Neuronal stem cell (in vitro differentiated cells): ENCODE measurements at regions not wholly inside any gene's neighbourhood (a gene's known extent, or its start where the extent isn't known, plus 50 kb on each side); places are given as distances from the start of the nearest gene placed in this dataset.

Experiments used
- DNase-seq: peaks from one replicate; pipeline ENCODE4 v3.0.0-alpha.2; 2013; ENCODE audit warnings: low spot score
- H2AFZ ChIP-seq: one replicate; pipeline ENCODE4 v1.6.1; 2013; ENCODE audit warnings: mild to moderate bottlenecking, low read length, inconsistent platforms
- H2AK5ac ChIP-seq: 2 replicates; pipeline ENCODE4 v1.6.1; 2013; ENCODE audit warnings: low read depth, mild to moderate bottlenecking, inconsistent platforms, low read length, moderate library complexity, mixed read lengths
- H2BK120ac ChIP-seq: 2 replicates; pipeline ENCODE4 v1.6.1; 2013; ENCODE audit warnings: low read depth, mild to moderate bottlenecking, inconsistent platforms, low read length, moderate library complexity, mixed read lengths
- H2BK12ac ChIP-seq: one replicate; pipeline ENCODE4 v1.6.1; 2013; ENCODE audit warnings: low read length, inconsistent platforms
- H2BK15ac ChIP-seq: 2 replicates; pipeline ENCODE4 v1.6.1; 2013; ENCODE audit warnings: mild to moderate bottlenecking, low read length, inconsistent platforms, mixed read lengths
- H2BK5ac ChIP-seq: one replicate; pipeline ENCODE4 v1.6.1; 2013; ENCODE audit warnings: inconsistent platforms, mild to moderate bottlenecking, low read length, moderate library complexity
- H3K14ac ChIP-seq: one replicate; pipeline ENCODE4 v1.6.1; 2013; ENCODE audit warnings: low read length, inconsistent platforms
- H3K18ac ChIP-seq: 2 replicates; pipeline ENCODE4 v1.6.1; 2013; ENCODE audit warnings: low read length, inconsistent platforms
- H3K23ac ChIP-seq: 2 replicates; pipeline ENCODE4 v1.6.1; 2013; ENCODE audit warnings: low read depth, mild to moderate bottlenecking, mixed read lengths, low read length, inconsistent platforms; ENCODE audit not compliant: poor library complexity
- H3K27ac ChIP-seq: replicated peaks from 3 replicates; pipeline ENCODE4 v1.5.1; 2013; ENCODE audit warnings: low read length, inconsistent platforms
- H3K27me3 ChIP-seq, 3 experiments: 2 replicates each; pipeline ENCODE4 v1.6.1; 2013; ENCODE audit warnings: low read length in 3 of 3, mild to moderate bottlenecking in 2 of 3, inconsistent platforms in 1 of 3, low read depth in 1 of 3, mixed read lengths in 1 of 3, moderate library complexity in 1 of 3; ENCODE audit not compliant: control insufficient read depth in 3 of 3, insufficient read depth in 3 of 3
- H3K36me3 ChIP-seq, 2 donors: replicated peaks in 1 of 2; 2 replicates each; pipeline ENCODE4 v1.6.1; 2013; ENCODE audit warnings: low read length in 2 of 2; ENCODE audit not compliant: control insufficient read depth in 2 of 2, insufficient read depth in 2 of 2
- H3K4ac ChIP-seq: 2 replicates; pipeline ENCODE4 v1.6.1; 2013; ENCODE audit warnings: inconsistent platforms, mild to moderate bottlenecking, low read length, moderate library complexity
- H3K4me1 ChIP-seq, 2 donors: 1 replicate in 1 of 2; 2 replicates in 1 of 2; pipeline ENCODE4 v1.6.1; 2013; ENCODE audit warnings: low read length in 2 of 2, low read depth in 1 of 2; ENCODE audit not compliant: control insufficient read depth in 2 of 2, insufficient read depth in 1 of 2
- H3K4me2 ChIP-seq: one replicate; pipeline ENCODE4 v1.6.1; 2013; ENCODE audit warnings: mild to moderate bottlenecking, low read length, inconsistent platforms; ENCODE audit not compliant: insufficient read depth, poor library complexity, severe bottlenecking
- H3K4me3 ChIP-seq, 2 donors: 2 replicates each; pipeline ENCODE4 v1.5.1; 2013; ENCODE audit warnings: low read length in 2 of 2, mild to moderate bottlenecking in 2 of 2, inconsistent platforms in 1 of 2, moderate library complexity in 1 of 2
- H3K79me1 ChIP-seq: one replicate; pipeline ENCODE4 v1.6.1; 2013; ENCODE audit warnings: low read depth, mild to moderate bottlenecking, inconsistent platforms, low read length, moderate library complexity
- H3K9ac ChIP-seq: one replicate; pipeline ENCODE4 v1.6.1; 2013; ENCODE audit warnings: mild to moderate bottlenecking, low read depth, low read length, inconsistent platforms; ENCODE audit not compliant: poor library complexity
- H3K9me3 ChIP-seq, 2 donors: replicated peaks in 1 of 2; 2 replicates each; pipeline versions ENCODE3 to v1.6.1; 2013; ENCODE audit warnings: low read length in 2 of 2, mild to moderate bottlenecking in 2 of 2, inconsistent platforms in 1 of 2, low read depth in 1 of 2, mixed read lengths in 1 of 2, moderate library complexity in 1 of 2; ENCODE audit not compliant: control insufficient read depth in 2 of 2, insufficient read depth in 1 of 2
- H4K8ac ChIP-seq: one replicate; pipeline ENCODE4 v1.6.1; 2013; ENCODE audit warnings: low read depth, mild to moderate bottlenecking, inconsistent platforms, low read length, moderate library complexity
- H4K91ac ChIP-seq: one replicate; pipeline ENCODE4 v1.6.1; 2013; ENCODE audit warnings: low read length, low read depth, mild to moderate bottlenecking, inconsistent platforms; ENCODE audit not compliant: poor library complexity
- WGBS, 2 donors: extraction: QIAGEN DNeasy Blood & Tissue Kit; methylation state at CpG; one replicate each; pipeline ENCODE4 v1.1.7; 2013; ENCODE audit warnings: missing lambda C conversion rate in 2 of 2, mixed read lengths in 1 of 2; ENCODE audit not compliant: insufficient read length in 2 of 2, insufficient replicate concordance in 1 of 2; ENCODE audit errors: extremely low coverage in 2 of 2; 5-methylcytosine and 5-hydroxymethylcytosine counted together

- H2BK12ac ChIP-seq, result no peak overlapping the region
- H4K8ac ChIP-seq, result no peak overlapping the region
These were observed 96.0 kb upstream of the POU3F1 start for GRCh38 chr1:38142606-38143005.

DNA sequence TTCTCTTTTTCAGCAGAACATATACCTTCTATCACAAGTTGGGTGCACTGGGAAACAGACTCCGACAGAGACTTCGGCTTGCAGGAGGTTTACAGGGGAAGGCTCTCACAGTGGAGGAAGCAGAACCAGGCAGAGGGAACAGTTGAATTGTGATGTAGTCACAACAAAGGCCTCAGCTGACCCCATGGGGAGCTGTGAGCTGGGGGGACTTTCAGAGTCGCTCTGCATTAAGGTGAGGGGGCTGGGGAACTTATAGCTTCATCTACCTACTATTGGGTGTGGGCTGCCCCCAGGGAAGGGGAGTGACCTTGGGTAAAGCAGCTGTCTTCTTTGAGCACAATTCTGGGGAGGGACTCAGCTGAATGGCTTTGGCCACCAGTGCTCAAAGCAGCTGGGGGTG is 94.9 kb upstream of the POU3F1 start:
- Histone ChIP-seq H3K18ac (no peak overlapping the region), H3K4ac (no peak overlapping the region), H3K4me3 (no peak overlapping the region), H3K36me3 (no peaks in the 10 kb centered on the region), H3K9me3 (peaks cover 0 to 17% of the 10 kb centered on the region in 2 donors), H3K23ac (no peak overlapping the region), H4K8ac (no peak overlapping the region), H3K27ac (no peak overlapping the region), H2AFZ (peak overlapping the region; percentile 1), H2BK120ac (no peak overlapping the region), H3K9ac (no peak overlapping the region), H3K27me3 (peaks cover 0 to 13% (median 0%) of the 10 kb centered on the region in 3 experiments), H3K4me2 (no peak overlapping the region), H3K79me1 (no peaks in the 10 kb centered on the region), H2BK15ac (no peak overlapping the region), H2BK12ac (no peak overlapping the region), H2BK5ac (no peak overlapping the region), H3K14ac (no peak overlapping the region), H4K91ac (no peak overlapping the region), H2AK5ac (no peak overlapping the region), H3K4me1 (peaks cover 28 to 29% of the 10 kb centered on the region in 2 donors)
- no CpG with 5 or more reads among the region's 3 CpGs for WGBS, 2 donors
- no peak for DNase-seq

More at GRCh38 chr1:38142606-38143005, 96.0 kb upstream of the POU3F1 start:
- no peak for DNase-seq
- Histone ChIP-seq H4K91ac (no peak overlapping the region), H3K27me3 (peaks cover 0 to 6% (median 0%) of the 10 kb centered on the region in 3 experiments), H2AK5ac (no peak overlapping the region), H3K4me3 (no peak overlapping the region), H3K79me1 (no peaks in the 10 kb centered on the region), H2BK15ac (no peak overlapping the region), H3K4ac (no peak overlapping the region), H2AFZ (no peak overlapping the region), H3K36me3 (no peaks in the 10 kb centered on the region), H2BK5ac (no peak overlapping the region), H3K23ac (no peak overlapping the region), H3K14ac (no peak overlapping the region), H3K27ac (no peak overlapping the region), H3K4me2 (no peak overlapping the region), H3K18ac (no peak overlapping the region), H2BK120ac (no peak overlapping the region), H3K9me3 (peaks cover 0 to 18% of the 10 kb centered on the region in 2 donors), H3K4me1 (peaks cover 26 to 29% of the 10 kb centered on the region in 2 donors), H3K9ac (no peak overlapping the region)
- no CpG with 5 or more reads among the region's 2 CpGs for WGBS, 2 donors

DNA sequence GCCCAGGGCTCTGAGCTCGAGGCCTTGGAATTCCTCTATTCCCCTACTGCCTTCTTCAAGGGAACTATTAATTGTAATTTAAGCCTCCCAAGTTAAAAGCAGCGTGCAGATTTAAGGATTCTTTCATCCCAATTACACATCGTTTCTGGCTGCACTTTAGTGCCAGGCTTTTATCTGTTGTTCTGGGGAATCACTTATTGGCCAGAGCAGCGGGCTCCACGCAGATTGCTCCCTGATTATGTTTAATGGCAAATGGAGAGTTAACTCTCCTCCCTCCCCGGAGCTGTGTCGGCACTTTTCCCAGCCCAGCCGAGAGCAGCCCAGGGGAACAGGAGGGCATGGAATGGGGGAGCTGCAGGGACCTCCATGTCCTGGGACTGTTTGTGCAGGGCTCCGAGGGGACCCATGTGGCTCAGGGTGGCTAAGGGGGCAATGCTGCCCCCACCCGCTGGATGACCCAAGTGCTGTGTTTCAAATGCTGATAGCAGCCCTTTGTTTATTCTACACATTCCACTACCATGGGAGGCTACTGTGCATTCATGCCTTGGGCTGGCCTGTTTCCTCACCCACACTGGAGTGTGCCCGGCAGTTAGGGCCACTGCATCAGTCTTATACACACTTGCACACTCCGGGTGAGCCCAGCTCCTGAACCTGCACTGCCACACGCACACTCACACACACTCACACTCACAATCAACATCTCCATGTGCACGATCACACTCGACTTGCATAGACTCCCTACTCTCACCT is 93.3 kb upstream of the POU3F1 start:
- no peak for DNase-seq
- WGBS, 2 donors, result 100% methylated on average over 2 of the region's 15 CpGs; no CpG with 5 or more reads in 1 of the 2 donors
- Histone ChIP-seq H4K91ac (peak overlapping the region; percentile 83), H2BK15ac (peak overlapping the region; percentile 72), H3K23ac (peak overlapping the region; percentile 19), H3K4me2 (no peak overlapping the region), H3K27me3 (peaks cover 0 to 18% (median 2%) of the 10 kb centered on the region in 3 experiments), H4K8ac (no peak overlapping the region), H3K4ac (no peak overlapping the region), H3K18ac (peak overlapping the region; percentile 83), H2BK12ac (peak overlapping the region; percentile 61), H2BK5ac (no peak overlapping the region), H3K4me1 (peaks cover 33 to 41% of the 10 kb centered on the region in 2 donors), H3K4me3 (no peak overlapping the region), H3K14ac (no peak overlapping the region), H2AK5ac (peak overlapping the region; percentile 38), H3K27ac (no peak overlapping the region), H3K9me3 (peaks cover 0 to 3% of the 10 kb centered on the region in 2 donors), H3K36me3 (no peaks in the 10 kb centered on the region), H3K9ac (peak overlapping the region; percentile 77), H2BK120ac (no peak overlapping the region), H2AFZ (peak overlapping the region; percentile 50), H3K79me1 (no peaks in the 10 kb centered on the region)

DNA sequence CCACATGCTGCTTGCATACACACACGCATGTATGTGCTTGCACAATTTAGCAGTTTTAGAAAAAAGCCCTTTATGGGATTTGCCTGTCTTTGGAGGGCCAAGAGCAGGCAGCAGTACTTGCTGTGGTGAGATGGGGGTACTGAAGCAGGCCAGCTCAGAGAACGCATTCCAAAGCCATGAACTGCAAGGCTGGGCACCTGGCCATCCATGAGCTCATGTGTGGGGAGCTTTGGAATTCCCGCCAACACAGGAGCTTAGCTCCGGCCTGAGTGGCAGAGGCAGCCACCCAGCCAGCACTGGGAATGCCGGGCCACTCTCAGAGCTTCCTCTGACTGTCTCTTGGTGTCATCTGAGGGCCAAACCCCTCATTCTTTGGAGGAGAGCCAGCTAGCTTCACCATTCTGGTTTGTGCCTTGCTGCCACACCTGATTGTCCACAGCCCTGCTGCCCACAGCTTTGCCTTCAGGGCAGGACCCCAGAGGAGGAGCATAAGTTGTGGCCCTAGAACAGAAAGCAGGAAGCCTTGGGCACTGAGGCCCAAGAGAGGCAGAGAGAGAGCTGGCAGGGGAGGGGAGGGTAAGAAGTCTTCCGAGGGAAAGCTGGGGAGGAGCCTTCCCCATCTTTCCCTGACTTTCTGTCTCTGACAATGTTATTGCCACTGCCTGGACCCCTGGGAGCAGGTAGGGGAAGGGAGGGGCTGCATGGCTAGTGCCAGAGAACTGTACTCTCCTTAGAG is 92.1 kb upstream of the POU3F1 start:
- Histone ChIP-seq H2BK12ac (peak overlapping the region; percentile 33), H3K9ac (no peak overlapping the region), H3K27ac (no peak overlapping the region), H2AFZ (no peak overlapping the region), H3K4me2 (no peak overlapping the region), H3K9me3 (peaks cover 0 to 2% of the 10 kb centered on the region in 2 donors), H4K8ac (no peak overlapping the region), H3K14ac (no peak overlapping the region), H2BK5ac (no peak overlapping the region), H3K4me3 (no peak overlapping the region), H3K4ac (no peak overlapping the region), H2AK5ac (peak overlapping the region; percentile 28), H3K36me3 (no peaks in the 10 kb centered on the region), H2BK15ac (peak overlapping the region; percentile 4), H4K91ac (no peak overlapping the region), H3K27me3 (peaks cover 0 to 20% (median 7%) of the 10 kb centered on the region in 3 experiments), H3K18ac (peak overlapping the region; percentile 36), H3K79me1 (no peaks in the 10 kb centered on the region), H3K4me1 (peaks cover 34 to 43% of the 10 kb centered on the region in 2 donors), H2BK120ac (no peak overlapping the region), H3K23ac (peak overlapping the region; percentile 26)
- no peak for DNase-seq
- WGBS, 2 donors, result no CpG with 5 or more reads among the region's 6 CpGs
